Neural cell (in vitro differentiated cells): ENCODE measurements at regions not wholly inside any gene's neighbourhood (a gene's known extent, or its start where the extent isn't known, plus 50 kb on each side); places are given as distances from the start of the nearest gene placed in this dataset.

Experiments used
- H2AFZ ChIP-seq: fragments of 200-600, 300-800 bp; sonication (generic), shearing (Covaris generic); 2 replicates; pipeline ENCODE4 v1.6.0; 2014; ENCODE audit warnings: low read depth, mild to moderate bottlenecking, antibody characterized with exemption, low read length, moderate library complexity
- H3F3A ChIP-seq: fragments of 200-600 bp; shearing (Covaris generic); 2 replicates; pipeline ENCODE4 v1.6.1; 2016; ENCODE audit warnings: mild to moderate bottlenecking, moderate library complexity, mixed read lengths, antibody characterized with exemption, low read length; ENCODE audit not compliant: insufficient read depth, poor library complexity, severe bottlenecking
- H3K27ac ChIP-seq: fragments of 200-600, 300-800 bp; sonication (generic), shearing (Covaris generic); 2 replicates; pipeline ENCODE4 v1.5.1; 2014; ENCODE audit warnings: mild to moderate bottlenecking, low read length, moderate library complexity
- H3K27me3 ChIP-seq: fragments of 300-800, 200-600 bp; sonication (generic), shearing (Covaris generic); 2 replicates; pipeline ENCODE4 v1.6.0; 2014; ENCODE audit warnings: mild to moderate bottlenecking, low read depth, low read length, moderate library complexity; ENCODE audit not compliant: insufficient read depth
- H3K36me3 ChIP-seq: fragments of 300-800, 200-600 bp; sonication (generic), shearing (Covaris generic); 2 replicates; pipeline ENCODE4 v1.5.1; 2014; ENCODE audit warnings: mild to moderate bottlenecking, antibody characterized with exemption, low read length, moderate library complexity; ENCODE audit not compliant: insufficient read depth
- H3K4me2 ChIP-seq: fragments of 300-800, 200-600 bp; sonication (generic), shearing (Covaris generic); 2 replicates; pipeline ENCODE4 v1.6.0; 2014; ENCODE audit warnings: mild to moderate bottlenecking, low read length
- H3K4me3 ChIP-seq: fragments of 300-800, 200-600 bp; sonication (generic), shearing (Covaris generic); 2 replicates; pipeline ENCODE4 v1.5.1; 2014; ENCODE audit warnings: mild to moderate bottlenecking, low read length, moderate library complexity
- H3K79me2 ChIP-seq: fragments of 200-600 bp; shearing (Covaris generic); replicated peaks from 2 replicates; pipeline ENCODE4 v1.6.0; 2014; ENCODE audit warnings: mild to moderate bottlenecking, low read length, moderate library complexity; ENCODE audit not compliant: insufficient read depth
- H3K9ac ChIP-seq: fragments of 300-800, 200-600 bp; sonication (generic), shearing (Covaris generic); 2 replicates; pipeline ENCODE4 v1.6.1; 2016; ENCODE audit warnings: mild to moderate bottlenecking, low read length, mixed read lengths
- H3K9me2 ChIP-seq: fragments of 200-600 bp; shearing (Covaris generic); 2 replicates; pipeline ENCODE4 v1.6.1; 2016; ENCODE audit warnings: mild to moderate bottlenecking, low read length, mixed read lengths; ENCODE audit not compliant: insufficient read depth
- H3K9me3 ChIP-seq: fragments of 200-600, 300-800 bp; sonication (generic), shearing (Covaris generic); 2 replicates; pipeline ENCODE4 v1.6.1; 2016; ENCODE audit warnings: mild to moderate bottlenecking, mixed run types, low read length, moderate library complexity, mixed read lengths
- H4K20me1 ChIP-seq: fragments of 200-600 bp; shearing (Covaris generic); 2 replicates; pipeline ENCODE4 v1.6.1; 2016; ENCODE audit warnings: mild to moderate bottlenecking, mixed run types; ENCODE audit not compliant: insufficient read depth
- CTCF ChIP-seq: fragments of 450-650 bp; IDR thresholded peaks from 2 replicates; pipeline ENCODE4 v1.5.1; 2014; ENCODE audit warnings: antibody characterized with exemption, mild to moderate bottlenecking, moderate library complexity; ENCODE audit not compliant: poor library complexity, severe bottlenecking
- EP300 ChIP-seq: fragments of 450-650 bp; conservative IDR thresholded peaks from 2 replicates; pipeline ENCODE4 v1.6.1; 2014; ENCODE audit warnings: antibody characterized with exemption, mild to moderate bottlenecking, moderate library complexity; ENCODE audit not compliant: poor library complexity, severe bottlenecking
- EZH2 ChIP-seq: fragments of 200-600, 300-800 bp; shearing (Covaris generic), sonication (generic); IDR thresholded peaks from 2 replicates; pipeline ENCODE4 v1.6.1; 2014; ENCODE audit warnings: antibody characterized with exemption, low read length, borderline replicate concordance, mild to moderate bottlenecking; ENCODE audit not compliant: insufficient read depth, poor library complexity, severe bottlenecking
- MXI1 ChIP-seq: fragments of 450-650 bp; conservative IDR thresholded peaks from 2 replicates; pipeline ENCODE4 v1.6.1; 2014; ENCODE audit warnings: antibody characterized with exemption, mild to moderate bottlenecking; ENCODE audit not compliant: poor library complexity, severe bottlenecking
- POLR2AphosphoS5 ChIP-seq: IDR thresholded peaks from 2 replicates; pipeline ENCODE4 v1.6.1; 2012
- RAD21 ChIP-seq: fragments of 450-650 bp; conservative IDR thresholded peaks from 2 replicates; pipeline ENCODE4 v1.6.1; 2014; ENCODE audit warnings: antibody characterized with exemption, mild to moderate bottlenecking, moderate library complexity
- REST ChIP-seq: IDR thresholded peaks from 2 replicates; pipeline ENCODE4 v1.6.1; 2012; ENCODE audit warnings: borderline replicate concordance
- SMC3 ChIP-seq: fragments of 450-650 bp; conservative IDR thresholded peaks from 2 replicates; pipeline ENCODE4 v1.6.1; 2014; ENCODE audit warnings: antibody characterized with exemption, mild to moderate bottlenecking, moderate library complexity; ENCODE audit not compliant: poor library complexity
- TAF1 ChIP-seq: IDR thresholded peaks from 2 replicates; pipeline ENCODE4 v1.6.1; 2012; ENCODE audit warnings: low read depth

GRCh38 chr12:14068961-14069360 is 87.6 kb upstream of the GRIN2B start:
- Histone ChIP-seq H3K9me2 (no peaks in the 10 kb centered on the region), H3K9me3 (no peaks in the 10 kb centered on the region), H3K4me2 (no peak overlapping the region), H3K9ac (no peak overlapping the region), H3F3A (no peaks in the 10 kb centered on the region), H3K36me3 (no peaks in the 10 kb centered on the region), H3K79me2 (no peaks in the 10 kb centered on the region), H3K27ac (no peak overlapping the region), H4K20me1 (no peaks in the 10 kb centered on the region), H3K27me3 (no peaks in the 10 kb centered on the region), H2AFZ (no peak overlapping the region), H3K4me3 (no peak overlapping the region)
- no peak for TF ChIP-seq REST
- no peak for TF ChIP-seq EP300
- TF ChIP-seq EZH2 = no peak
- TF ChIP-seq RAD21 = no peak
- TF ChIP-seq CTCF = no peak
- no peak for TF ChIP-seq POLR2AphosphoS5
- TF ChIP-seq TAF1 = no peak
- no peak for TF ChIP-seq MXI1
- no peak for TF ChIP-seq SMC3

- no peak for TF ChIP-seq CTCF
- TF ChIP-seq POLR2AphosphoS5 = no peak
- no peak for TF ChIP-seq SMC3
- no peak for TF ChIP-seq EZH2
- TF ChIP-seq EP300 = no peak
- TF ChIP-seq REST = no peak
- TF ChIP-seq MXI1 = no peak
- no peak for TF ChIP-seq TAF1
- H3K27me3 ChIP-seq = no peaks in the 10 kb centered on the region
- H3F3A ChIP-seq = no peaks in the 10 kb centered on the region
- no peaks in the 10 kb centered on the region for H4K20me1 ChIP-seq
- H3K36me3 ChIP-seq = no peaks in the 10 kb centered on the region
- H3K9me3 ChIP-seq = no peaks in the 10 kb centered on the region
- no peak overlapping the region for H2AFZ ChIP-seq
- H3K4me3 ChIP-seq = no peak overlapping the region
- H3K4me2 ChIP-seq = no peak overlapping the region
- no peaks in the 10 kb centered on the region for H3K9me2 ChIP-seq
- no peak overlapping the region for H3K9ac ChIP-seq
- no peak overlapping the region for H3K27ac ChIP-seq
- no peaks in the 10 kb centered on the region for H3K79me2 ChIP-seq
These were observed 90.4 kb upstream of the GRIN2B start for GRCh38 chr12:14071833-14072232.
